C4-2B (cell line): ENCODE measurements at regions not wholly inside any gene's neighbourhood (a gene's known extent, or its start where the extent isn't known, plus 50 kb on each side); places are given as distances from the start of the nearest gene placed in this dataset.
"Not testable (repeated sequence)": the region's sequence is repeated elsewhere in the genome, so short reads cannot be mapped to it uniquely, and the experiment has no call there.

Source experiments
- H3K27ac ChIP-seq: fragments of 450-650 bp; 2 replicates; pipeline ENCODE4 v1.5.1; 2017
- ZFX ChIP-seq: fragments of 450-650 bp; IDR thresholded peaks from 2 replicates; pipeline ENCODE4 v1.6.1; 2017
- TF ChIP-seq, protein P1 (sequence below): fragments of 450-650 bp; conservative IDR thresholded peaks from 2 replicates; pipeline ENCODE4 v1.5.1; 2017; ENCODE audit warnings: mild to moderate bottlenecking

GRCh38 chr4:66376396-66376795 is 706.1 kb upstream of the EPHA5 start:
- TF ChIP-seq ZFX: no peak
- TF ChIP-seq, protein P1, sequence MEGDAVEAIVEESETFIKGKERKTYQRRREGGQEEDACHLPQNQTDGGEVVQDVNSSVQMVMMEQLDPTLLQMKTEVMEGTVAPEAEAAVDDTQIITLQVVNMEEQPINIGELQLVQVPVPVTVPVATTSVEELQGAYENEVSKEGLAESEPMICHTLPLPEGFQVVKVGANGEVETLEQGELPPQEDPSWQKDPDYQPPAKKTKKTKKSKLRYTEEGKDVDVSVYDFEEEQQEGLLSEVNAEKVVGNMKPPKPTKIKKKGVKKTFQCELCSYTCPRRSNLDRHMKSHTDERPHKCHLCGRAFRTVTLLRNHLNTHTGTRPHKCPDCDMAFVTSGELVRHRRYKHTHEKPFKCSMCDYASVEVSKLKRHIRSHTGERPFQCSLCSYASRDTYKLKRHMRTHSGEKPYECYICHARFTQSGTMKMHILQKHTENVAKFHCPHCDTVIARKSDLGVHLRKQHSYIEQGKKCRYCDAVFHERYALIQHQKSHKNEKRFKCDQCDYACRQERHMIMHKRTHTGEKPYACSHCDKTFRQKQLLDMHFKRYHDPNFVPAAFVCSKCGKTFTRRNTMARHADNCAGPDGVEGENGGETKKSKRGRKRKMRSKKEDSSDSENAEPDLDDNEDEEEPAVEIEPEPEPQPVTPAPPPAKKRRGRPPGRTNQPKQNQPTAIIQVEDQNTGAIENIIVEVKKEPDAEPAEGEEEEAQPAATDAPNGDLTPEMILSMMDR: no peak
- H3K27ac ChIP-seq: no peak overlapping the region

GRCh38 chr4:66373268-66373667 is 703.0 kb upstream of the EPHA5 start:
- TF ChIP-seq, protein P1: no peak
- no peak for TF ChIP-seq ZFX
- H3K27ac ChIP-seq: no peak overlapping the region

GRCh38 chr4:66372706-66373105 is 702.4 kb upstream of the EPHA5 start:
- no peak for TF ChIP-seq ZFX
- TF ChIP-seq, protein P1: no peak
- no peak overlapping the region for H3K27ac ChIP-seq

DNA sequence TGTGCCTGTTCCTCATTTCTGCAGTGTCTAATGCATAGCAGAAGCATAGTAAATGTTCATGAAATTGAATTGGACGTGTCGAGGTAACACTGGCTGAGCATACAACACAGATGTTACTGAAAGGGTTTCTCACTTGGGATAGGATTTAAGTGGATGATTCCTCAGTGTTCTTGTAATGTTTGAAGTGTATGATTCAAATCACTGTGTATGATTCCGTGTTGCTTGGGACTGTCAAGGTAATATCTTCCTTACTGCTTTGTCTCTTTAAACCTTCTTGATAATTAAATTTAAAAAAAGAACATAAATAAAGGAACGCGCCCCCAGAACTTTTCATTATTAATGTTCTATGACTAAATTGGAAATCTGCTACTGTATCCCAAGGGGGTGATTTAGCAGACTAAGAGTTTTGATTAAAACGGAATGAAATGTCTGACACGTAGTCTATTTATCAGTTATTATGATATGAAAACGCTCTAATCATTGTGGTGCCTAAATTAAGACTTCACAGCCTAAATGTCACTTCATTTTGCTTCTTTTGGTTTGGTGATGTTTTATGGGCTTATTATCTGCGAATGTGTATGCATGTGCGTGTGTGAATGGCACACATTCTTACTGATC is 696.9 kb upstream of the EPHA5 start:
- TF ChIP-seq ZFX: no peak
- TF ChIP-seq, protein P1: no peak
- H3K27ac ChIP-seq: no peak overlapping the region

GRCh38 chr4:66360395-66360794 is 690.1 kb upstream of the EPHA5 start:
- H3K27ac ChIP-seq: not testable (repeated sequence)

- H3K27ac ChIP-seq: no peak overlapping the region
- TF ChIP-seq ZFX: no peak
- TF ChIP-seq, protein P1: no peak
These were observed 687.0 kb upstream of the EPHA5 start for GRCh38 chr4:66357316-66357715.

- TF ChIP-seq ZFX: no peak
- TF ChIP-seq, protein P1: no peak
- no peak overlapping the region for H3K27ac ChIP-seq
These were observed 685.0 kb upstream of the EPHA5 start for GRCh38 chr4:66355328-66355727.

GRCh38 chr4:66351761-66352160 is 681.5 kb upstream of the EPHA5 start:
- no peak for TF ChIP-seq ZFX
- TF ChIP-seq, protein P1: no peak
- H3K27ac ChIP-seq: no peak overlapping the region
